NCI-H82 treated with DMSO at 0.1 percent for 48 hours (cell line): ENCODE measurements at regions not wholly inside any gene's neighbourhood (a gene's known extent, or its start where the extent isn't known, plus 50 kb on each side); places are given as distances from the start of the nearest gene placed in this dataset.

Experiments used
- DNase-seq: peaks from one replicate; lab custom pipeline; 2025; ENCODE audit not compliant: unreplicated experiment; lab: John Stamatoyannopoulos, UW

DNA sequence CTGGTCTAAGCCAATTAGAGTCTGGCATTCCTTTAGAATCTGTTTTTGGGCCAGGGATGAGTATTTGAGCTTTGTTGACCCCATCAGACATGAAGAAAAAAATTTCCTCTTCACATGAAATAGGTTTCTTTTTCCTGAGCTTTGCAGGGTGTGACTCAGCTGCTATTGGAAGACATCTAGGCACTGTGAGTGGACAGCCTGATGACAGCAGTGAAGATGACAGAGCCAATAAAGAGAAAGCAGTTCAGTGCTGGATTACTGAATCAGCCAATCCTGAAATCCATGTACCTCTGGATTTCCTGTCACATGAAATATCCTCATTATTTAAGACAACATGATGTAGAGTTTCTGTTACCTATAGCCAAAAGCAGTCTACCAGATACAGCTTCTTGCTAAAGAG is 51.3 kb upstream of the GRIA1 start:
- no peak for DNase-seq
